Upper lobe of right lung (tissue), 1 donor: ENCODE measurements at regions not wholly inside any gene's neighbourhood (a gene's known extent, or its start where the extent isn't known, plus 50 kb on each side); places are given as distances from the start of the nearest gene placed in this dataset.

Source experiments
- ATAC-seq: fragments of 200-7000 bp; cut with Tn5 transposase; one replicate; pipeline ENCODE4 v1.9.1; 2020; ENCODE audit warnings: mild to moderate bottlenecking, moderate library complexity
- DNase-seq: peaks from one replicate; pipeline ENCODE4 v3.0.0-alpha.2; 2020
- H3K27ac ChIP-seq: fragments of 200-600 bp; one replicate; pipeline ENCODE4 v1.8.0; 2022
- H3K27me3 ChIP-seq: fragments of 200-600 bp; one replicate; pipeline ENCODE4 v1.8.0; 2022; ENCODE audit warnings: mild to moderate bottlenecking
- H3K36me3 ChIP-seq: fragments of 200-600 bp; one replicate; pipeline ENCODE4 v1.8.0; 2022
- H3K4me1 ChIP-seq: fragments of 200-600 bp; one replicate; pipeline ENCODE4 v1.8.0; 2022
- H3K4me3 ChIP-seq: fragments of 200-600 bp; one replicate; pipeline ENCODE4 v1.8.0; 2022; ENCODE audit warnings: mild to moderate bottlenecking
- H3K9me3 ChIP-seq: fragments of 200-600 bp; one replicate; pipeline ENCODE4 v1.8.0; 2022
- CTCF ChIP-seq: fragments of 200-600 bp; IDR thresholded peaks from one replicate; pipeline ENCODE4 v1.8.0; 2022; ENCODE audit warnings: antibody characterized with exemption
- intact Hi-C: fragments of 100-400 bp; cut with DNase I; formaldehyde crosslinking; loops from one replicate; pipeline ENCODE4 v1.11.0; 2022
- donor health status: DM: no; HTN: yes; CAD: no; lungs with severe emphysema.

DNA sequence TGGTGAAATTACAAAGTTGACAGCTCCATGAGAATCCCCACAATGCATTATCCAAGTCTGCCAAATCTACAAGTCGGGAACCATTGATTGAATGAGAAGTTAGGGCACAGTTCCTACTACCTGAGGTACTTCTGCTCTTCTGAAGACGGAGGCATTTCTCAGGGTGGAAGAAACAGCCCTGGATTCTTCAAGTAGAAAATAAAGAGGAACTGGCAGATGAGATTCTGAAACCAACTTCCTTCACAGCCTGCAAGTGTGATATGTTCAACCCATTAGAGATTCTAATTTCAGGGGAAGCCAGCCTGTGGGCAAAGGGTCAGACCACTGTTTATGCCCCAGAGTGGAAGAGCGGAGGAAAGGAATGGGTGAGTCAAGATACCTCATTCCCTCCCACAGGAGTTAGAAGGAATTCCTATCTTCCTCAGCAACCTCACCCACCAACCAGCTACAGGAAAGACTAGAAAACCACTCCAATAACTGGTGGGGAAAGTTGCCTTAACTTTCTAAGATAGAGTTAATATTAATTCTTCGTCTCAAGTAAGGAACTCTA, 50.5 kb upstream of the BMPER start:
- Histone ChIP-seq H3K4me1 (no peaks in the 10 kb centered on the region), H3K27ac (no peak overlapping the region), H3K36me3 (no peaks in the 10 kb centered on the region), H3K27me3 (no peaks in the 10 kb centered on the region), H3K9me3 (no peaks in the 10 kb centered on the region), H3K4me3 (no peak overlapping the region)
- no peak for TF ChIP-seq CTCF
- intact Hi-C loops: no loop called here
- no peak for DNase-seq
- peak; percentile 22 for ATAC-seq
